Thoracic aorta (tissue), 2 donors: ENCODE measurements at regions not wholly inside any gene's neighbourhood (a gene's known extent, or its start where the extent isn't known, plus 50 kb on each side); places are given as distances from the start of the nearest gene placed in this dataset.

Source experiments
- ATAC-seq: fragments of 150-250 bp; one replicate; pipeline ENCODE4 v1.8.0; 2017; ENCODE audit warnings: low read depth; ENCODE audit not compliant: insufficient number of reproducible peaks, low FRiP score
- DNase-seq: peaks from one replicate; pipeline ENCODE4 v3.0.0-alpha.2; 2020; ENCODE audit warnings: low spot score
- H3K27ac ChIP-seq, 2 donors: fragments of 200-600 bp; sonication (generic); 1 replicate in 1 of 2; 2 replicates in 1 of 2; pipeline ENCODE4 v1.5.1; 2016; ENCODE audit warnings: mild to moderate bottlenecking in 2 of 2, moderate library complexity in 2 of 2
- H3K27me3 ChIP-seq: fragments of 200-600 bp; sonication (generic); replicated peaks from 2 replicates; pipeline ENCODE4 v1.6.0; 2016; ENCODE audit warnings: mild to moderate bottlenecking; ENCODE audit not compliant: insufficient read depth
- H3K36me3 ChIP-seq: fragments of 200-600 bp; sonication (generic); one replicate; pipeline ENCODE4 v1.5.1; 2016
- H3K4me1 ChIP-seq, 2 donors: fragments of 200-600 bp; sonication (generic); 1 replicate in 1 of 2; 2 replicates in 1 of 2; pipeline versions ENCODE4 v1.5.1 to v1.6.0; 2016; ENCODE audit warnings: low read depth in 2 of 2, mild to moderate bottlenecking in 1 of 2; ENCODE audit not compliant: control insufficient read depth in 1 of 2
- H3K4me3 ChIP-seq: fragments of 200-600 bp; sonication (generic); 2 replicates; pipeline ENCODE4 v1.5.1; 2016; ENCODE audit warnings: mild to moderate bottlenecking
- H3K9me3 ChIP-seq: fragments of 200-600 bp; sonication (generic); 2 replicates; pipeline ENCODE4 v1.5.1; 2016
- CTCF ChIP-seq: fragments of 200-600 bp; sonication (generic); IDR thresholded peaks from one replicate; pipeline ENCODE4 v1.5.1; 2019; ENCODE audit warnings: antibody characterized with exemption

- Histone ChIP-seq H3K36me3 (no peaks in the 10 kb centered on the region), H3K9me3 (no peaks in the 10 kb centered on the region), H3K4me3 (no peak overlapping the region), H3K4me1 (peaks cover 26 to 57% of the 10 kb centered on the region in 2 donors), H3K27ac (no peak overlapping the region), H3K27me3 (no peaks in the 10 kb centered on the region)
- ATAC-seq (no peak), DNase-seq (no peak)
- no peak for TF ChIP-seq CTCF
Measured at GRCh38 chr3:177354466-177354865, 157.2 kb upstream of the TBL1XR1 start.

GRCh38 chr3:177356113-177356512 lies 158.8 kb upstream of the TBL1XR1 start:
- Histone ChIP-seq H3K4me3 (no peak overlapping the region), H3K9me3 (no peaks in the 10 kb centered on the region), H3K27ac (peak overlapping the region; percentile 24 to 88), H3K27me3 (no peaks in the 10 kb centered on the region), H3K4me1 (peaks cover 28 to 61% of the 10 kb centered on the region in 2 donors), H3K36me3 (no peaks in the 10 kb centered on the region)
- ATAC-seq (no peak), DNase-seq (no peak)
- no peak for TF ChIP-seq CTCF

- Histone ChIP-seq H3K27me3 (no peaks in the 10 kb centered on the region), H3K9me3 (no peaks in the 10 kb centered on the region), H3K36me3 (no peaks in the 10 kb centered on the region), H3K27ac (peak overlapping the region; percentile 88 to 90), H3K4me3 (no peak overlapping the region), H3K4me1 (peaks cover 30 to 66% of the 10 kb centered on the region in 2 donors)
- ATAC-seq, result no peak
- no peak for TF ChIP-seq CTCF
- no peak for DNase-seq
Measured at GRCh38 chr3:177356952-177357351, 159.7 kb upstream of the TBL1XR1 start.

GRCh38 chr3:177357352-177358090 lies 160.2 kb upstream of the TBL1XR1 start:
- ATAC-seq, result peak; percentile 45
- Histone ChIP-seq H3K27ac (peak overlapping the region; percentile 88 to 90), H3K27me3 (no peaks in the 10 kb centered on the region), H3K9me3 (no peaks in the 10 kb centered on the region), H3K4me3 (peak overlapping the region; percentile 70), H3K4me1 (peaks cover 36 to 67% of the 10 kb centered on the region in 2 donors), H3K36me3 (no peaks in the 10 kb centered on the region)
- TF ChIP-seq CTCF, result peak; percentile 7
- no peak for DNase-seq

- Histone ChIP-seq H3K9me3 (no peaks in the 10 kb centered on the region), H3K27ac (peak overlapping the region; percentile 88 to 90), H3K36me3 (no peaks in the 10 kb centered on the region), H3K4me3 (peak overlapping the region; percentile 70), H3K4me1 (peaks cover 39 to 68% of the 10 kb centered on the region in 2 donors), H3K27me3 (no peaks in the 10 kb centered on the region)
- DNase-seq, result no peak
- peak; percentile 24 for ATAC-seq
- TF ChIP-seq CTCF, result no peak
Measured at GRCh38 chr3:177358091-177358976, 161.1 kb upstream of the TBL1XR1 start.
